ENCODE measurements at regions not wholly inside any gene's neighbourhood (a gene's known extent, or its start where the extent isn't known, plus 50 kb on each side); places are given as distances from the start of the nearest gene placed in this dataset.

DNA sequence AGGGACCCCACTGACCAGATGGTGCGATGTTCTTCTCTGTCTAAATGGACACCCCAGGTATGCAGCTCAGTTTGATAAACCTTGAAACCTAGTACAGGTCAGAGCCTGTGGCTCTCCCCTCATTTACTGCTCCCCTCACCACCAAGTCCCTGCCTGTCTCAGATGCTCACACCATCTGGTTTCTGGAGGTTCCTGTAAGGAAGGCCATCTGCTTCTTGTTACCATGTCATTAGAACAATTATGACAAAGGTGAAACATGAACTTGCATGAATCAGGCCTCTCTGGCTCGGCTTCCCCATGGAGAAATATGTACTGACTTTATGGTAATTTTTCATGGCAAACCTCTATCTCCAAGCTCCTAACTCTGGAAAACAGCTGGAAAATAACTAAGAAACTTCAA is 965.7 kb downstream of the UQCRFS1 start:
- H3K9me3 Mint-ChIP-seq (ENCODE audit: unreplicated experiment): no peaks in the 10 kb centered on the region
- no peak for DNase-seq (ENCODE audit: low spot score)
- no peak overlapping the region for H3K27ac Mint-ChIP-seq (ENCODE audit: unreplicated experiment)
- H3K4me3 Mint-ChIP-seq (ENCODE audit: unreplicated experiment): no peak overlapping the region
- no peaks in the 10 kb centered on the region for H3K4me1 Mint-ChIP-seq (ENCODE audit: unreplicated experiment)
- H3K27me3 Mint-ChIP-seq (ENCODE audit: unreplicated experiment): no peaks in the 10 kb centered on the region
- no peaks in the 10 kb centered on the region for H3K36me3 Mint-ChIP-seq (ENCODE audit: low read depth, unreplicated experiment)
- no peak for TF ChIP-seq CTCF (IDR thresholded peaks at IDR 0.05; ENCODE audit: unreplicated experiment)

- TF ChIP-seq CTCF (IDR thresholded peaks at IDR 0.05; ENCODE audit: unreplicated experiment): no peak
- Mint-ChIP-seq H3K4me3 (ENCODE audit: unreplicated experiment) (no peak overlapping the region), H3K36me3 (ENCODE audit: low read depth, unreplicated experiment) (no peaks in the 10 kb centered on the region), H3K27me3 (ENCODE audit: unreplicated experiment) (no peaks in the 10 kb centered on the region), H3K9me3 (ENCODE audit: unreplicated experiment) (no peaks in the 10 kb centered on the region), H3K27ac (ENCODE audit: unreplicated experiment) (no peak overlapping the region), H3K4me1 (ENCODE audit: unreplicated experiment) (no peaks in the 10 kb centered on the region)
- no peak for DNase-seq (ENCODE audit: low spot score)
Observed at GRCh38 chr19:28245937-28246336, 967.0 kb downstream of the UQCRFS1 start.

- no peak overlapping the region for H3K27ac Mint-ChIP-seq (ENCODE audit: unreplicated experiment)
Observed at GRCh38 chr19:28244966-28245365, 968.0 kb downstream of the UQCRFS1 start.

GRCh38 chr19:28242317-28242927 is 970.5 kb downstream of the UQCRFS1 start:
- Mint-ChIP-seq H3K4me3 (ENCODE audit: unreplicated experiment) (no peak overlapping the region), H3K36me3 (ENCODE audit: low read depth, unreplicated experiment) (no peaks in the 10 kb centered on the region), H3K27ac (ENCODE audit: unreplicated experiment) (no peak overlapping the region), H3K9me3 (ENCODE audit: unreplicated experiment) (no peaks in the 10 kb centered on the region), H3K4me1 (ENCODE audit: unreplicated experiment) (peaks cover 3% of the 10 kb centered on the region), H3K27me3 (ENCODE audit: unreplicated experiment) (no peaks in the 10 kb centered on the region)
- TF ChIP-seq CTCF (IDR thresholded peaks at IDR 0.05; ENCODE audit: unreplicated experiment): peak; percentile 81
- peak; percentile 58 for DNase-seq (ENCODE audit: low spot score)

More at GRCh38 chr19:28244966-28245365, 968.0 kb downstream of the UQCRFS1 start:
- no peak for TF ChIP-seq CTCF (IDR thresholded peaks at IDR 0.05; ENCODE audit: unreplicated experiment)
- Mint-ChIP-seq H3K36me3 (ENCODE audit: low read depth, unreplicated experiment) (no peaks in the 10 kb centered on the region), H3K4me1 (ENCODE audit: unreplicated experiment) (no peaks in the 10 kb centered on the region), H3K4me3 (ENCODE audit: unreplicated experiment) (no peak overlapping the region), H3K9me3 (ENCODE audit: unreplicated experiment) (no peaks in the 10 kb centered on the region), H3K27me3 (ENCODE audit: unreplicated experiment) (no peaks in the 10 kb centered on the region)
- no peak for DNase-seq (ENCODE audit: low spot score)

- no peaks in the 10 kb centered on the region for H3K9me3 Mint-ChIP-seq (ENCODE audit: unreplicated experiment)
- H3K4me1 Mint-ChIP-seq (ENCODE audit: unreplicated experiment): peaks cover 3% of the 10 kb centered on the region
- H3K36me3 Mint-ChIP-seq (ENCODE audit: low read depth, unreplicated experiment): no peaks in the 10 kb centered on the region
- DNase-seq (ENCODE audit: low spot score): peak; percentile 62
- H3K27ac Mint-ChIP-seq (ENCODE audit: unreplicated experiment): no peak overlapping the region
- no peak overlapping the region for H3K4me3 Mint-ChIP-seq (ENCODE audit: unreplicated experiment)
- peak; percentile 38 for TF ChIP-seq CTCF (IDR thresholded peaks at IDR 0.05; ENCODE audit: unreplicated experiment)
- no peaks in the 10 kb centered on the region for H3K27me3 Mint-ChIP-seq (ENCODE audit: unreplicated experiment)
Observed at GRCh38 chr19:28239270-28239669, 973.7 kb downstream of the UQCRFS1 start.
